Neuronal stem cell (in vitro differentiated cells): ENCODE measurements at regions not wholly inside any gene's neighbourhood (a gene's known extent, or its start where the extent isn't known, plus 50 kb on each side); places are given as distances from the start of the nearest gene placed in this dataset.

Experiments used
- DNase-seq: peaks from one replicate; pipeline ENCODE4 v3.0.0-alpha.2; 2013; ENCODE audit warnings: low spot score
- H2AFZ ChIP-seq: one replicate; pipeline ENCODE4 v1.6.1; 2013; ENCODE audit warnings: mild to moderate bottlenecking, low read length, inconsistent platforms
- H2AK5ac ChIP-seq: 2 replicates; pipeline ENCODE4 v1.6.1; 2013; ENCODE audit warnings: low read depth, mild to moderate bottlenecking, inconsistent platforms, low read length, moderate library complexity, mixed read lengths
- H2BK120ac ChIP-seq: 2 replicates; pipeline ENCODE4 v1.6.1; 2013; ENCODE audit warnings: low read depth, mild to moderate bottlenecking, inconsistent platforms, low read length, moderate library complexity, mixed read lengths
- H2BK12ac ChIP-seq: one replicate; pipeline ENCODE4 v1.6.1; 2013; ENCODE audit warnings: low read length, inconsistent platforms
- H2BK15ac ChIP-seq: 2 replicates; pipeline ENCODE4 v1.6.1; 2013; ENCODE audit warnings: mild to moderate bottlenecking, low read length, inconsistent platforms, mixed read lengths
- H2BK5ac ChIP-seq: one replicate; pipeline ENCODE4 v1.6.1; 2013; ENCODE audit warnings: inconsistent platforms, mild to moderate bottlenecking, low read length, moderate library complexity
- H3K14ac ChIP-seq: one replicate; pipeline ENCODE4 v1.6.1; 2013; ENCODE audit warnings: low read length, inconsistent platforms
- H3K18ac ChIP-seq: 2 replicates; pipeline ENCODE4 v1.6.1; 2013; ENCODE audit warnings: low read length, inconsistent platforms
- H3K23ac ChIP-seq: 2 replicates; pipeline ENCODE4 v1.6.1; 2013; ENCODE audit warnings: low read depth, mild to moderate bottlenecking, mixed read lengths, low read length, inconsistent platforms; ENCODE audit not compliant: poor library complexity
- H3K27ac ChIP-seq: replicated peaks from 3 replicates; pipeline ENCODE4 v1.5.1; 2013; ENCODE audit warnings: low read length, inconsistent platforms
- H3K27me3 ChIP-seq, 3 experiments: 2 replicates each; pipeline ENCODE4 v1.6.1; 2013; ENCODE audit warnings: low read length in 3 of 3, mild to moderate bottlenecking in 2 of 3, inconsistent platforms in 1 of 3, low read depth in 1 of 3, mixed read lengths in 1 of 3, moderate library complexity in 1 of 3; ENCODE audit not compliant: control insufficient read depth in 3 of 3, insufficient read depth in 3 of 3
- H3K36me3 ChIP-seq, 2 donors: replicated peaks in 1 of 2; 2 replicates each; pipeline ENCODE4 v1.6.1; 2013; ENCODE audit warnings: low read length in 2 of 2; ENCODE audit not compliant: control insufficient read depth in 2 of 2, insufficient read depth in 2 of 2
- H3K4ac ChIP-seq: 2 replicates; pipeline ENCODE4 v1.6.1; 2013; ENCODE audit warnings: inconsistent platforms, mild to moderate bottlenecking, low read length, moderate library complexity
- H3K4me1 ChIP-seq, 2 donors: 1 replicate in 1 of 2; 2 replicates in 1 of 2; pipeline ENCODE4 v1.6.1; 2013; ENCODE audit warnings: low read length in 2 of 2, low read depth in 1 of 2; ENCODE audit not compliant: control insufficient read depth in 2 of 2, insufficient read depth in 1 of 2
- H3K4me2 ChIP-seq: one replicate; pipeline ENCODE4 v1.6.1; 2013; ENCODE audit warnings: mild to moderate bottlenecking, low read length, inconsistent platforms; ENCODE audit not compliant: insufficient read depth, poor library complexity, severe bottlenecking
- H3K4me3 ChIP-seq, 2 donors: 2 replicates each; pipeline ENCODE4 v1.5.1; 2013; ENCODE audit warnings: low read length in 2 of 2, mild to moderate bottlenecking in 2 of 2, inconsistent platforms in 1 of 2, moderate library complexity in 1 of 2
- H3K79me1 ChIP-seq: one replicate; pipeline ENCODE4 v1.6.1; 2013; ENCODE audit warnings: low read depth, mild to moderate bottlenecking, inconsistent platforms, low read length, moderate library complexity
- H3K9ac ChIP-seq: one replicate; pipeline ENCODE4 v1.6.1; 2013; ENCODE audit warnings: mild to moderate bottlenecking, low read depth, low read length, inconsistent platforms; ENCODE audit not compliant: poor library complexity
- H3K9me3 ChIP-seq, 2 donors: replicated peaks in 1 of 2; 2 replicates each; pipeline versions ENCODE3 to v1.6.1; 2013; ENCODE audit warnings: low read length in 2 of 2, mild to moderate bottlenecking in 2 of 2, inconsistent platforms in 1 of 2, low read depth in 1 of 2, mixed read lengths in 1 of 2, moderate library complexity in 1 of 2; ENCODE audit not compliant: control insufficient read depth in 2 of 2, insufficient read depth in 1 of 2
- H4K8ac ChIP-seq: one replicate; pipeline ENCODE4 v1.6.1; 2013; ENCODE audit warnings: low read depth, mild to moderate bottlenecking, inconsistent platforms, low read length, moderate library complexity
- H4K91ac ChIP-seq: one replicate; pipeline ENCODE4 v1.6.1; 2013; ENCODE audit warnings: low read length, low read depth, mild to moderate bottlenecking, inconsistent platforms; ENCODE audit not compliant: poor library complexity
- WGBS, 2 donors: extraction: QIAGEN DNeasy Blood & Tissue Kit; methylation state at CpG; one replicate each; pipeline ENCODE4 v1.1.7; 2013; ENCODE audit warnings: missing lambda C conversion rate in 2 of 2, mixed read lengths in 1 of 2; ENCODE audit not compliant: insufficient read length in 2 of 2, insufficient replicate concordance in 1 of 2; ENCODE audit errors: extremely low coverage in 2 of 2; 5-methylcytosine and 5-hydroxymethylcytosine counted together

GRCh38 chr2:190809139-190809764, 71.4 kb upstream of the GLS start:
- H3K18ac ChIP-seq, result no peak overlapping the region
- no peak overlapping the region for H2AK5ac ChIP-seq
- H2BK5ac ChIP-seq, result no peak overlapping the region
- peaks cover 0 to 2% (median 0%) of the 10 kb centered on the region in 3 experiments for H3K27me3 ChIP-seq
- H2BK15ac ChIP-seq, result no peak overlapping the region
- no peak overlapping the region for H2BK120ac ChIP-seq
- H4K91ac ChIP-seq, result no peak overlapping the region
- no peak overlapping the region for H3K23ac ChIP-seq
- H3K4me2 ChIP-seq, result no peak overlapping the region
- no peaks in the 10 kb centered on the region for H3K4me1 ChIP-seq
- H3K4ac ChIP-seq, result no peak overlapping the region
- no peaks in the 10 kb centered on the region for H3K9me3 ChIP-seq
- no peak overlapping the region for H3K14ac ChIP-seq
- no peak overlapping the region for H2BK12ac ChIP-seq
- H3K36me3 ChIP-seq, result no peaks in the 10 kb centered on the region
- no peak overlapping the region for H3K4me3 ChIP-seq
- no peaks in the 10 kb centered on the region for H3K79me1 ChIP-seq
- H3K9ac ChIP-seq, result no peak overlapping the region
- no peak for DNase-seq
- no peak overlapping the region for H4K8ac ChIP-seq
- H3K27ac ChIP-seq, result no peak overlapping the region
- H2AFZ ChIP-seq, result no peak overlapping the region
- no CpG with 5 or more reads among the region's 5 CpGs for WGBS, 2 donors

GRCh38 chr2:190809876-190810525, 70.6 kb upstream of the GLS start:
- Histone ChIP-seq H2AK5ac (no peak overlapping the region), H3K27ac (no peak overlapping the region)
- no CpG with 5 or more reads among the region's 4 CpGs for WGBS, 2 donors

DNA sequence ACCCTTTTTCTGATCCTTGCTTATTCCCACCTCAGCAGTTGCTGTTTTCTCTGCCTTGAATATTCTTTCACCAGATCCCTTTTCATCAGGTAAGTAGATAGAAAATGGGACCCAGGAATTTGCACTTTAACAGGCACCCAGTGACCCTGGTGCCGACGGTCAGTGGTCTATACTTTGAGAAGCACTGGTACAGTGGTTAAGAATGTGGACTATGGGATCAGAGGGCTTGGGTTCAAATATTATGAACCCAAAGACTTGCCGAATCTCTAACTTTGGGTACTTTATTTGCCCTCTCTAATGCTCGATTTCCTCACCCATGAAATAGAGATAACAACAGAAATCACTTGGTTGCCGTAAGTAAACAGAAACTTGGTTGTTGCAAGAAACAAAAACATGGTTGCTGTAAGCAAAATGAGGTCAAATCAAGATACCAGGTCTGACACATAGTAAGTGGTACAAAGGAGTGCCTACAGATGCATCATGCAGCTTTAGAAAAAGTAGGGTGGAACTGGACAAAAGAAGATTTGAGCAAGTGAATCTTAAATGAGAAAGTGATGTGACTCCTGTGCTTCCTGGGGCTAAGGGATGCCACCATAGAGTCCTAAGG, 69.5 kb upstream of the GLS start:
- no peaks in the 10 kb centered on the region for H3K79me1 ChIP-seq
- H3K9ac ChIP-seq, result no peak overlapping the region
- no peak overlapping the region for H2BK120ac ChIP-seq
- H3K9me3 ChIP-seq, result no peaks in the 10 kb centered on the region
- H3K27ac ChIP-seq, result no peak overlapping the region
- H3K4me1 ChIP-seq, result no peaks in the 10 kb centered on the region
- DNase-seq, result no peak
- H2BK5ac ChIP-seq, result no peak overlapping the region
- H2AK5ac ChIP-seq, result no peak overlapping the region
- no peak overlapping the region for H2BK12ac ChIP-seq
- H3K27me3 ChIP-seq, result peaks cover 0 to 2% (median 0%) of the 10 kb centered on the region in 3 experiments
- no peak overlapping the region for H3K4me3 ChIP-seq
- H3K14ac ChIP-seq, result no peak overlapping the region
- H4K91ac ChIP-seq, result no peak overlapping the region
- H4K8ac ChIP-seq, result no peak overlapping the region
- H3K18ac ChIP-seq, result no peak overlapping the region
- no peak overlapping the region for H2AFZ ChIP-seq
- no CpG with 5 or more reads among the region's 5 CpGs for WGBS, 2 donors
- no peak overlapping the region for H3K4me2 ChIP-seq
- no peaks in the 10 kb centered on the region for H3K36me3 ChIP-seq
- H3K4ac ChIP-seq, result no peak overlapping the region
- no peak overlapping the region for H3K23ac ChIP-seq
- H2BK15ac ChIP-seq, result no peak overlapping the region

More at GRCh38 chr2:190809876-190810525, 70.6 kb upstream of the GLS start:
- Histone ChIP-seq H2BK12ac (no peak overlapping the region), H2BK5ac (no peak overlapping the region), H4K91ac (no peak overlapping the region), H3K4ac (no peak overlapping the region), H3K79me1 (no peaks in the 10 kb centered on the region), H3K4me2 (no peak overlapping the region), H3K27me3 (peaks cover 0 to 2% (median 0%) of the 10 kb centered on the region in 3 experiments), H2BK120ac (no peak overlapping the region), H3K14ac (no peak overlapping the region), H3K18ac (no peak overlapping the region), H2AFZ (no peak overlapping the region), H3K9ac (no peak overlapping the region), H3K9me3 (no peaks in the 10 kb centered on the region), H3K4me3 (no peak overlapping the region), H3K4me1 (no peaks in the 10 kb centered on the region), H4K8ac (no peak overlapping the region), H2BK15ac (no peak overlapping the region), H3K23ac (no peak overlapping the region), H3K36me3 (no peaks in the 10 kb centered on the region)
- no peak for DNase-seq

- H2BK12ac ChIP-seq, result no peak overlapping the region
- H2AFZ ChIP-seq, result no peak overlapping the region
- H3K4me1 ChIP-seq, result no peaks in the 10 kb centered on the region
- no peak overlapping the region for H3K4me2 ChIP-seq
- no peaks in the 10 kb centered on the region for H3K9me3 ChIP-seq
- no peaks in the 10 kb centered on the region for H3K36me3 ChIP-seq
- H3K14ac ChIP-seq, result no peak overlapping the region
- no peak overlapping the region for H2BK15ac ChIP-seq
- H3K23ac ChIP-seq, result no peak overlapping the region
- H4K91ac ChIP-seq, result no peak overlapping the region
- H3K79me1 ChIP-seq, result no peaks in the 10 kb centered on the region
- H2AK5ac ChIP-seq, result no peak overlapping the region
- no peak overlapping the region for H3K4me3 ChIP-seq
- peaks cover 0 to 2% (median 0%) of the 10 kb centered on the region in 3 experiments for H3K27me3 ChIP-seq
- H3K27ac ChIP-seq, result no peak overlapping the region
- no peak for DNase-seq
- no peak overlapping the region for H3K9ac ChIP-seq
- no peak overlapping the region for H2BK5ac ChIP-seq
- no peak overlapping the region for H3K18ac ChIP-seq
- no peak overlapping the region for H4K8ac ChIP-seq
- H3K4ac ChIP-seq, result no peak overlapping the region
- no peak overlapping the region for H2BK120ac ChIP-seq
These were observed 68.8 kb upstream of the GLS start for GRCh38 chr2:190811811-190812210.
